Fibroblast of skin of left quadriceps (primary cell): ENCODE measurements at regions not wholly inside any gene's neighbourhood (a gene's known extent, or its start where the extent isn't known, plus 50 kb on each side); places are given as distances from the start of the nearest gene placed in this dataset.

Experiments
- DNase-seq, 2 experiments: peaks; one replicate each; pipeline ENCODE4 v3.0.0-alpha.2; 2013; ENCODE audit warnings: low read depth in 2 of 2

DNA sequence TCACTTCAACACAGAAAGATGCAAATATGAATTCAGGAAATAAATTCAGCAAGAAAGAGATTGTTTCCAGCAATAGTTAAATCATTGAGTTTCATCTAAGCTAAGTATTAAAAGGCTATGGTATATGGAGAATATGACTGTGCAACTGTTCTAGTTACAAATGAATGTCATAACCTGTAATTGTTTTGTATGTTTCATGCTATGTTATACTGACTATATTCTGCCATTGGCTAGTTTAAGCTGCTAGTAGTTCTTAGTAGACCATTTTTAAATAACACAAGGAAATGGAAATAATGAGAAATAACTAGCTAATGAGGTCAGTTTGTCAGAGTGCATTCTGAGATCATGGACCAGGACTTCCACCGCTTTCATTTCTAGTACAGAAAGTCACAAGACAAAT is 1154.9 kb upstream of the TMEFF2 start:
- DNase-seq, result no peak

DNA sequence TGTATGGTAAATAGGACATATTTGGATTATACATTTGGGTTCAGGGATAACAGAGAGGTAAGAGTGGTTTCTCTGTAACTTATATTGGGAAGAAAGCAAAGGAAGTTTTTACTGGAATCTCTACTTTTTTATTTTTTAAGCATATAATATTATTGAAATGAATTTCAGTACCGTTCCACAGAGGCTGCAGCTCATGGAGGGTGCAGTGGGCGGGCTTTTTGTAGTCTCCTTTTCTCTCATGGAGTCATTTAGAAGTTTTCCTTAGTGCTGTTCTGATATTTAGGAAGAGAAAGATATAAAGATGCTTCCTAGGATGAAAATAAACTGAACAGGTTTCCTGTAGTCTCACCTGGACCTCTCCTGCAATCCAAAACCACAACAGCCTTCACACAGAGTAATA is 1153.3 kb upstream of the TMEFF2 start:
- DNase-seq, result no peak

DNA sequence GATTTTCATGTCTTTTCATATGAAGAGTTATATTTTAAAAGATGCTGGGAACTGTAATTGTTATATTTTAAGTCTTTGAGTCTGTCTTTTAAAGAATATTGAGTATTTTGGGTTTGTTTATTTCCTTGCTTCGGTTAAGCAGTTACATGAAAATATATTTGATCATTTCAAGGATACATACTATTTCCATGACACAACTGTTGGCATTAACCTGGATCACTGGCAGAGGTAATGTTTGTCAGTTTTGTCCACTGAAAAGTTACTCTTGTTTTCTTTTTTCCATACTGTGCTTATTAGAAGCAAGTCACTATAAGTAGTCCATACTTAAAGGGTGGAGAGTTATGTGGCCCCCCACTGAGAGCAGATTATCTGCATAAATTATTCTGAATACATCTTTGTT is 1142.0 kb upstream of the TMEFF2 start:
- DNase-seq, result no peak

DNA sequence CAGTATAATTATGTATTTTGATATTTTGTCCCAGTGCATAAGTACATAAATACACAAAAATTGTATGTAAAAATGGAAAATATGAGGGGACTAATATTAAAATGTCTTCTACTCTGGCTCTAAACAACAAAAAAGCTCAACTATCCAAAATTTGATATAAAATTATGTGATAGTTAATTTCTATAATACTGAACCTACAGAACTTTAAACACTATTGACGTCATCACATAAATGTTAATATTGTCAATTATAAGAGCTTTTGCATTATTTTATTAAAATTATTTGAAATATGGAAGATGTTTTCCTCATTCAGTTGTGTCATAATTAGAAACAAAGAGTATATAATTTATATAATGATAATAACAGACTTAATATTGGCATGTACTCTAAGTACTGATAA is 1139.7 kb upstream of the TMEFF2 start:
- DNase-seq, result no peak

DNA sequence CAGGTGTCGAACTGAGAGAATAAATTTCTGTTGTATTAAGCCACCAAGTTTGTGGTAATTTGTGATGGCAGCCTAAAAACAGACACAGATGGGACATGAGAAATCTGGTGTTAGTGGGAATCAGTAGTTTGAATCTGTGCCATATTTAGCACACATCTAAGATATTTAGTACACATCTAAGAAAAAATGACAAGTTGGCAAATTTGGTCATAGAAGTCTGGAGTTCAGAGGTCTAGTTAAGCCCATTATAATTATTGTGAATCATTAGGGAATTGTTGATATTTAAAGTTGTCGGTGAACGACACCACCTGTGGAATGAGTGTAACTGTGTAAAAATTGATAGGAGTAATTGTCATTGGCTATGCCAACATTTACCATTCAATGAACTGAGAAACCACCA is 1138.8 kb upstream of the TMEFF2 start:
- no peak for DNase-seq

DNA sequence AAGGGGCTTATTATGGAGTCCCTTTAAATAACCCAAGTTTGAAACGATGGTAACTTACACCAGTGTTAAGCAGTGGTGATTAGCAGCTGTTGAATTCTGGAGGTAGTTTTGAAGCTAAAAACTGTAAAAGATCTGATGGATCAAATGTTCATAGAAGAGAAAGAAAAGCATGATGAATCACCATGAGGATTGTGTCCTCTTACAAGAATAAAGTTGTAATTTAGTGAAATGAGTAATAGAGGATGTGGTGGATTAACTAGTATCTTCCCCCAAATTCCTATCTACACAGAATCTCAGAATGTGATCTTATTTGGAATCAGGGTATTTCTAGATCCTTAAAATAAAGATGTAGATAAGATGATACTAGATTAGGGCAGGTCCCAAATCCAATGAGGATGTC is 1138.2 kb upstream of the TMEFF2 start:
- DNase-seq, result peak; percentile 32 to 34

DNA sequence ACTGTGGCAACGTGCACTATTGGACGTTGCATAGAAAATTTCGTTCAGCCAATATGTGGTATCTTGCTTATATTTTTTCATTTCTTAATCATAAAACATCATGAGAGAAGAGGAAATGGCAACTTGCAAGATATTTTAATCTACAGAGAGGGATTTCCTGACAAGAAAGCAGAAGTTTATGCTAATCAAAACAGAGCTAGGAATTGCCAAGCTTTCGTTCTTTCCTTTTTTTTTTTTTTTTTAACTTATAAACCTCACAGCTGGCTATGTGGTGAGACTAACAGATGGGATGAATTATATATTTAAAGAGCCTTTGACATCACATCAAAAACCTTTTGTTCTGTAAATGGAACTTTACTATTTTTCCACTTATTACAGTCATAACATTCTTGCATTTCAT is 1136.9 kb upstream of the TMEFF2 start:
- peak; percentile 30 to 39 for DNase-seq

DNA sequence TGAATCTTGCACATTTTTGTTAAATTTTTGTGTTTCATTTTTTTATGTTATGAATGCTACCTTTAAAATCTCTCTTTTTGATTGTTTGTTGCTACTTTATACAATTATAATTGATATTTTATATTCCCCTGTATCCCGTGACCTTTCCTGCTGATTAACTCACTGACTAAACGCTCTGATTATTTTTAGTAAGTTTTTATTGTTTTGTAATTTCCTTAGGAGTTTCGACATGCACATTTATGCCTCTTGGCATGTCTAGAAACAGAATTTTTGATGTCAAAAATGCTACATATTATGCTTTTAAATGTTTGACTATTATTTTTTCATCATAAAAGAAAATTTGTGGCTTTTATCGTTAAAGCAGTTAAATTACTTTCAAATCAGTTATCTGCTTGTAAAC is 1131.6 kb upstream of the TMEFF2 start:
- no peak for DNase-seq

DNA sequence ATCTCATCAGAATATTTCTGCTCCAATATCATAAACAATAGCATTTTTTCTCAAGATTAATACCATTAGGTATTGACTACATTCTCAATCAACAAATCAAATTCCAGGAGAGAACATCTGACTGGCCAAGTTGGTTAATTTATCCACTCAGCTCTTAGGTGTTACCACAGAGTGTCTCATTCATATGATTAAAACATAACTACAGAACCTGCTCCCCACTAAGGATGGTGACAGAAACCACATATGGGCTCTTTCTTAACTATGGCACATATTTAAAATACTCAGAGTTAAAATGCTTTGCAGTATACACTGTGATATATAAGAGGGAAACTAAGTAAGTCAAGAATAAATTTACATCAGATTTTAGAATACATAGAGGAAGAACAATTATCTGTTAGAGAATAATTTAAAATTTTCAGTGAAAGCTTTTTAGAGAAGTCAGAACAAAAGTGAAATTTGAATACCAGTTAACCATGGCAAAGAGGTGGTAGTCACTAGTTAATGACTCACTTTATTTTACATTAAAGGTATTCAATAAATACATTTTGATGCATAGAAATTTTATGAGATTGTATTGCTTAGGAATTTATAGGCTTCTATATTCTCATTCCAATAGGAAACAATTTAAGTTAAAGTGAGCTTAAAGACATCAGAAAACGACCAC is 1120.8 kb upstream of the TMEFF2 start:
- DNase-seq, result no peak

DNA sequence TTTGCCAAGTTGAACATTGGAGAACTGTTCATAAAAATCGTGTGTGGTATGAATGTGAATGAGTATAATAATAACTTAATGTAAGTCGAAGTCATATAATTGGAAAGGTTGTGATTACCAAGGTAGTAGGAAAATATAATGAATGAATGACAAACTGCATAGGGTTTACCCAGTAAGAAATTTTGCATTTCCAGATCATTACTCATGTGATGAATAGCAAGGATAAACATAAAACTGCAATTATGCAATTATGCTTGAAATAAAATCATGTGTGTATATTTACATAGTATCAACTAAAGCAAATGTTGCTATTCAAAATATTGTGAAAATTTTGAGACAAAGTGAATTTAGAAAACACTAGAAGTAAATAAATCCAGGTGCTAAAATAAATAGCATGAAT is 1108.7 kb upstream of the TMEFF2 start:
- no peak for DNase-seq

DNA sequence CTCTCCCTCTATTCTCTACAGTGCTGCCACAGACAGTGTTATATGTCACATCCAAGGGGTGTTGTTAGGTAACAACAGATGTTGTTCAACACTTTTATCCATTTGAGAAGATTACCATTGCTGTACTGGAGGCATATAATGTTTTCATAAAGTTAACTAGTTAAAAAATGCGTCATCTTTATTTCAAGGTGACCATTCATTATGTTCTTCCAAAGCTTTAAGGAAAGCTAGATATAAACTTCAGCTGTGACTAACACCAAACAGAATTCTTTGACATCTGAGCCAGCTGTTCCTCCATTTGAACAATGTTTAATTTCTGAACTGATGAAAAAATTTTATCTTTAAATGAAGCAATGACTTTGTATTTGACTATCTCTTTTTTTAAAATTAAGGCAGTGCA is 1099.6 kb upstream of the TMEFF2 start:
- no peak for DNase-seq

DNA sequence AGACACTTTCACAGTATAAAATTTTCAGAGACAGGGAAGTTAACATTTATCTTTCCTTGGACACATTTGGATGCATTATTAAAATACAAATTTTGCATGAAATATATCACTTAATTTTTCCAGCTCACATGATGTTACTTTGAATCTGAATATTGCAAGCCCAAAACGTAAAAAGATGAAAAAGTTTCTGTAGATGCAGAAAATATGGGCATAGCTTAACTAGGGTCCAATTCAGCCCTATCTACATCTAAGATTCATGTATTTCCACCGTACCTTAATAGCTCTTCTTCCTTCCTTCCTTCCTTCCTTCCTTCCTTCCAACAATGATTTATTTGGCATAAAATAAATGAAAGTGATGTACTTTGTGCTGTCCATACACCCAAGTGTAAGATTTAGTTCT is 1084.6 kb upstream of the TMEFF2 start:
- DNase-seq, result no peak

DNA sequence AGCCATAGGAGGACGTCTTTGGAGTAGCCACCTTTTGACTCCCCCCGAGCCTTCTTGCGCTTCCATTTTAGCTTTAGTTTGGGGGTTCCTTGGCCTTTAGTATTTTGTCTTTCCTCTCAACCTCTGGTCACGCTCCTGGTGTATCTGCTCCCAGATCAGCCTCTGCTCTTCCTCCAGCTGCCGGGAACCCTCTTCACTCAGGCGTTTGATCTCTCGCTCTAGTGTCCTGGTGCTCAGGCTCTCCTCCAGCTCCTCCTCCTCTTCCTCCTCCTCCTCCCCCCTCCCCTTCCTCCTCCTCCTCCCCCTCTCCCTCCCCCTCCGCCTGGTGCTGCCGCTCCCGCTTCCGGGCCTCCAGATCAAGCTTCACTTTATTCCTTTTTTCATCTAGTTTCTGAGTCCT is 1082.3 kb upstream of the TMEFF2 start:
- DNase-seq, result no peak

DNA sequence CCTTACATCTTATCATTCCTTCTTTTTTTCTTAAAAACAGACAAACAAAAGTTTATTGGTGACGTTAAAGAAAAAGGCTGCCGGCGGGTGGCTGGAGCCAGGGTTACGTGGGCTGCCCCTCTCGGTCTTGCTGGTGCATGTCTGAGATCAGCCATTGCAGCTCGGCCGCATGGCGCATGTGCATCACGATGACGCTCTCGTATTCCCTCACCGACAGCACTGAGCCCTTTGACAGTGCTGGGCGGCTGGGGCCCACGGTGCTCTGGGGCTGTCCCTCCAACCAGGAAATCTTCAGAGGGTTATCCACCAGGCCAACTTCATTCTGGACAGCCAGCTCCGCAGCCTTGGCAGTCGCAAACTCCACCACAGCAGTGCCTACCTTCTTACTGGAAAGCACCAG is 1081.8 kb upstream of the TMEFF2 start:
- no peak for DNase-seq

DNA sequence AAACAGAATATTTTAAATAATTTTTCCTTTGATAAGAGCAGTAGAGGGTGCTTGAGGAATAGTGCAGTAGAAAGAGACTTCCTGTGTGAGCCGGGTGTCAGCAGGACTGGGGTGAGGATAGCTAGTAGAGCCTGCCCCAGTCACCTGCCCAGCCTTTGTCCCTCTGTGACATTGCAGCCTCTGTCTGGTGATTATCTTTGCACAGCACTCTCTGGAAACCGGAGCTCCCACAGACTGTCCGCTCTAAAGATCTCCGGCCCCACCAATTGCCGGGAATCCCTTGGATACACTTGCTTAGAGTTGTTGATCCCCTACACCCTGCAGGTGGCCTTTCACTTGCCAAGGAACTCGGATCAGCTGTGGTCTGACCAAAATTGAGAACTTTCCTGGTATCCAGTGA is 1081.3 kb upstream of the TMEFF2 start:
- no peak for DNase-seq

DNA sequence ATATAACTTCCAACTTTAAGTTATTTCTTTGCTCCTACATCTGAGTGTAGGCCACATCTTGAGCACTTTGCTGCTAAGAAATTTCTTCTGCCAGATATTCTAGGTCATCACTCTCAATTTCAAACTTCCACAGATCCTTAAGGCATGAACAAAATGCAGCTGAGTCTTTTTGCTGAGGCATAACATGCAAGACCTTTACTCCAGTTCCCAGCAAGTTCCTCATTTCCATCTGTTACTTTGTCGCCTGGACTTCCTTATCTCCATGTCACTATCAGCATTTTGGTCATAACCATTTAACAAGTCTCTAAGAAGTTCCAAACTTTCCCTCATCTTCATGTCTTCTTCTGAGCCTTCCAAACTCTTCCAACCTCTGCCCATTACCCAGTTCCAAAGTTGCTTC is 1077.3 kb upstream of the TMEFF2 start:
- DNase-seq, result no peak

DNA sequence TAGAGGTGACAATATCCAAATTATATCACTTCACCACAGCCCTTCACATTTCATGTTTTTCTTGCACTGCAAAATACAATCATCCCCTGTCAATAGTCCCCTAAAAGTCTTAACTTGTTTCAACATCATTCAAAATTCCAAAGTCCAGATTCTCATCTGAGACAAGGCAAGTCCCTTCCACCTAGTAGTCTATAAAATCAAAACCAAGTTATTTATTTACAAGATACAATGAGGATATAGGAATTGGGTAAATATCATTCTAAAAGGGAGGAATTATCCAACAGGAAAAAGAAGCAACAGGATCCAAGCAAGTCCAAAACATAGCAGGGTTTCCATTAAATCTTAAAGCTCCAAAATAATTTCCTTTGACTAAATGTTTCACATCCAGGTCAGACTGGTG is 1076.1 kb upstream of the TMEFF2 start:
- no peak for DNase-seq

DNA sequence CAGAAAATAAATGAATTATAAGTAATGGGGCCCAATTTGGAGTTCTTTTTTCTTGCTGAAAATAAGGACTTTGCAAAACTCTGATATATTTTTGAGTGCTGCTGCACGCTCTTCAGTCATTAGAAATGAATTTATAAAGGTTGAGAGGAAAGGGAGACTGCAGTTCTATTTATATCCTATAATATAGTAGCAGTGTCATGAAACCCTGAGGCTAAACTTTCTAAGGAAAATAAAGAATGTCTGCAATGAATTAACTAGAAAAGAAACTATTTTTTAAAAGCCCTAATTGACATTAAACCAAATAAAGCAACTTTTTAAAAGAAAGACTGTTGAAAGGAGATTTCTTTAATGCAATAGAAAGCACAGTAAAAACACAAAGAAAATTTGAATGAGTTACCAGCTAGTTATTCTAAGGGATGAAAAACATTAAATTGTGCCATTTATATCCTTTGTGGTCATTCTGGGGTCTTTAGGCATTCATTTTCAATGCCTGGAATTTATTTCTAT is 1072.8 kb upstream of the TMEFF2 start:
- no peak for DNase-seq

DNA sequence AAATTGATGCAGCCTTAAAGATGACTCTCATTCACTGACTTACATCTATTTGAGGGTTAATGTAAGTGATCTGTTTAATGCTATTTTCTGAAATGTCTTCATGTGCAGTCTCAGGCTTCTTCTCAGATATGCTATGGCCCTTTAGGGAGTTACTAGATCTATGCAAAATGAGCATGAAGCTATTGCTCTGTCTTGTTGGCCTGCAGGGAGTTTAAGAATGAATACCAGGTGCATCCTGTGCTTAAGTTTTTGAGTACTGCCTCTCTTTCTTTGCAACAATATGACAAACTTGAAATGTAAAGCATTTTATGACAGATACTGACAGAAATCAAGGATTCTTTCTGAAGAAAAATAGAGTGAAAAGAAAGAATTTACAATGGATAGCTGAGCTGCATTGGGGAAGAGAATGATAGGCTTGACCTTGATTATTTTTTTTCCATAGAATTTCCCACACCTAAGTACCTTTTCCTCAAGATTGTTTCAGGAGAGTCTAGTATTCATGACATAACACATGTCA is 1058.3 kb upstream of the TMEFF2 start:
- DNase-seq, result no peak

DNA sequence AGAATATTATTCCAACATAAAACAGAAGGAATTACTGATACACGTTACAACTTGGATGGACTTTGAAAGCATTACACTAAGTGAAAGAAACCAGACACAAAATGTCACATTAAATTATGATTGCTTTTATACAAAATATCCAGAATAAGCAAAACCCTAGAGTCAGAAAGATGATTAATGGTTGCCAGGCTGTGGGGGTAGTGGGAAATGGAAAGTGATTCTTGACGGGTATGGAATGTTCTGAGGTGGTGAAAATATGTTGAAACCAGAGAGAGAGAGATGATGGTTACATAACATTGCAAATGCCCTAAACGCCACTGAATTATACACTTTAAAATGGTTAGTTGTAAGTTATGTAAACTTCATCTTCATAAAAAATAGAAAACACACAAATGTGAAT is 1057.2 kb upstream of the TMEFF2 start:
- DNase-seq, result no peak

DNA sequence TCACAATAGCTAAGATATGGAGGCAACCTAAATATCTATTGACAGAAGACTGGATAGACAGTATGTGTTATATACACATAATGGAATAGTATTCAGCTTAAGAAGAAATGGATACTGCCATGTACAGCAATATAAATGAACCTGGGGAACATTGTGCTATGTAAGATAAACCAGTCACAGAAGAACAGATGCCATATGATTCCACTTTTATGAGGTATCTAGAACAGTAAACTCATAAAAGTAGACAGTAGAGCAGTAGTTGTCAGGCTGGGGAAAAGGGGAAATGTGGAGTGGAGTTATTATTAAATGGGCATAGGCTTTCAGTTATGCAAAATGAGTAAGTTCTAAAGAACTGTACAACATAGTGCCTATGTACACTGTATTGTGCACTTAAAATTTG is 1055.7 kb upstream of the TMEFF2 start:
- no peak for DNase-seq

DNA sequence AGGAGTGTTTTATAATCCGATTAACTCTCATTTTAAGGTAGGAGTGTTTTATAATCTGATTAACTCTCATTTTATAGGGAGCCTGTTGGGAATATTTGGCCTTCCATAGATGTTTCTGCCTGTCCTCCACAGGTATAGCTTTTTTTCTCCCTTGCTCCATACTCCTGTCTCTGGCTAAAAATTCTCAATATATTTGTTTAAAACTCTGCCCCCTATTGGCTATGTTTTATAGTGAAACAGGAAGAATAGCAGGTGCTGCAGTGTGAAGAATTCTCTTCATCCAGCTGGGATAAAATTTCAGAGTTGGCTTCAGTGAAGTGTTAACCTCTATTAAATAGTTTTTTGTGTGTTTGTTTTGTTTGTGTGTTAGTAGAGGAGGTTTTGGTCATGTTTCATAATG is 1046.0 kb upstream of the TMEFF2 start:
- DNase-seq, result no peak

DNA sequence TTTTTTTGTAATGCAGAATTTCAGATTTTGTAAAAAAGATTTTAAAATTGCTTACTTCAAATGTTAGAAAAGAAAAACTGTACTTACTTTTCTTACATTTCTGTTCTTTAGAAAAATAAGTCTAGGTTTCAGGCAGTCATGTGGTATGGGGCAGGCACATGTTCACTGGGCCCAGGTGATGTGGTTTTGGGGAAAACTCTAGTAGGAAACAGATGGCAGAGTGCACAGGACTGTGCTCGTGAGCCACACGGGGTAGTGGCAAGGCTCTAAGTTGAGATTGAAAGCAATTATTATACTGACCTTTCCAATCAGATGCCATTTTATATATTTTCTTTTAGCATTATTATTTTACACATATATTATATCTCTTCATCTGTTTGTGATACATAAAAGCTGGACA is 1036.9 kb upstream of the TMEFF2 start:
- DNase-seq, result no peak

DNA sequence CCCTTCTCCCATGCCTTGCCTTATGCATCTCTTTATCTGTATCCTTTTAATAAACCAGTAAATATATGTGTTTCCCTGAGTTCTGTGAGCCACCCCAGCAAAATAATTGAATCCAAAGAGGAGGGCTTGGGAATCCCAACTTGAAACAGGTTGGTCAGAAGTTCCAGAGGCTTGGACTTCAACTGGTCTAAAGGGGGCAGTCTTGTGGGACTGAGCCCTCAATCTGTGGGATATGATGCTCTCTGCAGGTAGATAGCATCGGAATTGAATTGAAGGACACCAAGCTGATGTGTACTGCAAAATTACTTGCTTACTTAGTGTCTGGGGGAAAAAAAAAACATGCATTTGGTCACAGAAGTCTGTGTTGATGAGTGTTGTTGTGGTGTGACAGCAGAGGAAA is 1033.5 kb upstream of the TMEFF2 start:
- DNase-seq, result no peak
